ENCODE measurements at regions not wholly inside any gene's neighbourhood (a gene's known extent, or its start where the extent isn't known, plus 50 kb on each side); places are given as distances from the start of the nearest gene placed in this dataset.
"Not testable (repeated sequence)": the region's sequence is repeated elsewhere in the genome, so short reads cannot be mapped to it uniquely, and the experiment has no call there.

DNA sequence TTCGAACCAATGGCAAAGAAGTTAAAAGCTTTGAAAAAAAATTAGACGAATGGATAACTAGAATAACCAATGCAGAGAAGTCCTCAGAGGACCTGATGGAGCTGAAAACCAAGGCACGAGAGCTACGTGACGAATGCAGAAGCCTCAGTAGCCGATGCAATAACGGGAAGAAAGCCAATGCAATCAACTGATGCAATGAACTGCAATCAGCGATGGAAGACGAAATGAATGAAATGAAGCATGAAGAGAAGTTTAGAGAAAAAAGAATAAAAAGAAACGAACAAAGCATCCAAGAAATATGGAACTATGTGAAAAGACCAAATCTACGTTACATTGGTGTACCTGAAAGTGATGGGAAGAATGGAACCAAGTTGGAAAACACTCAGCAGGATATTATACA, 52.6 kb upstream of the MRPS30 start:
- not testable (repeated sequence) for H3K36me3 ChIP-seq (ENCODE audit: insufficient read depth, low read length); H3K27ac ChIP-seq (ENCODE audit: low read depth, low read length); H3K4me1 ChIP-seq (ENCODE audit: control insufficient read depth, insufficient read depth, low read length, unreplicated experiment); H3K4me3 ChIP-seq (ENCODE audit: low read depth, low read length); H3K79me2 ChIP-seq (ENCODE audit: control insufficient read depth, insufficient read depth, low read length, unreplicated experiment); H3K27me3 ChIP-seq (ENCODE audit: insufficient read depth, low read length); H2AFZ ChIP-seq (ENCODE audit: low read length, unreplicated experiment)

DNA sequence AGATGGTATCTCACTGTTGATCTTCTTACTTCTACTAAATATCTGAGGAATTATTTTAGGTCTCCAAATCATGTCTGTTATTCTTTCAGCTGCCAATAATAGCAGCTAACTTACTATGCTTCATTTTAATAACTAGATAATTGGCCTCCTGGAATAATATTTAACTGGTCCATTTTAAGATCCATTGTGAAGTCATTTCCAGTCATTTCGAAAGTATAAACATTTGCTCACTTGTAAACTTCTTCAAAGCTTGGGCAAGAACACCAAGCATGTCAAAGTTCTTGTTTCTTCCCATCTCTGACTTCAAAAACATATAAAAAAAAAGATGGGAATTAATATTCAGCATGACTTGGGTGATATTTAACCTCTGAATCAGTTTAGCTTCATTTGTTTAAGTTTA, 61.4 kb upstream of the MRPS30 start:
- Histone ChIP-seq H3K79me2 (ENCODE audit: control insufficient read depth, insufficient read depth, low read length, unreplicated experiment) (no peaks in the 10 kb centered on the region), H3K27ac (ENCODE audit: low read depth, low read length) (no peak overlapping the region), H3K36me3 (ENCODE audit: insufficient read depth, low read length) (no peaks in the 10 kb centered on the region), H2AFZ (ENCODE audit: low read length, unreplicated experiment) (no peak overlapping the region), H3K4me3 (ENCODE audit: low read depth, low read length) (no peak overlapping the region), H3K4me1 (ENCODE audit: control insufficient read depth, insufficient read depth, low read length, unreplicated experiment) (no peaks in the 10 kb centered on the region), H3K27me3 (ENCODE audit: insufficient read depth, low read length) (no peaks in the 10 kb centered on the region)

- H3K36me3 ChIP-seq (ENCODE audit: insufficient read depth, low read length), result no peaks in the 10 kb centered on the region
- H3K4me3 ChIP-seq (ENCODE audit: low read depth, low read length), result no peak overlapping the region
- no peak overlapping the region for H2AFZ ChIP-seq (ENCODE audit: low read length, unreplicated experiment)
- no peaks in the 10 kb centered on the region for H3K4me1 ChIP-seq (ENCODE audit: control insufficient read depth, insufficient read depth, low read length, unreplicated experiment)
- H3K27me3 ChIP-seq (ENCODE audit: insufficient read depth, low read length), result no peaks in the 10 kb centered on the region
- no peak overlapping the region for H3K27ac ChIP-seq (ENCODE audit: low read depth, low read length)
- no peaks in the 10 kb centered on the region for H3K79me2 ChIP-seq (ENCODE audit: control insufficient read depth, insufficient read depth, low read length, unreplicated experiment)
These were observed 68.1 kb upstream of the MRPS30 start for GRCh38 chr5:44740660-44741059.

DNA sequence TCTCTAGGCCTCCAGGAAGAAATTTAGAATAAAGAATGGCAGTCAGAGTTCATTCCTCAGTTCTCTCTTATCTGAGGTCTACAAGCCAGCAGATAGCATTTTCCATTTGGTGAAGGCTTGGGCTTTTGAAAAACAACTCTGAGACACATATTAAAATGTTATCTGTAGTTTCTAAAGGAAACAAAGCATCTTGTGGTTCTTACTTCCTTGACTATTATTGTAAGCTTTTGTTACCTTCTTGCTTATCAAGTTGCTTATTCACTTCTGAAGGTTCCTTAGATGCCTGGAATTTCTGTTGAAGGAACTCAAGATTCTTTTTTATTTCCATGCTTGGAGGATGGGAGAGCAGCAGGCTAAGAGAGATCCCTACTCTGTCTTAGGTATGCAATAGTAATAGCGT, 79.2 kb upstream of the MRPS30 start:
- no peaks in the 10 kb centered on the region for H3K79me2 ChIP-seq (ENCODE audit: control insufficient read depth, insufficient read depth, low read length, unreplicated experiment)
- no peak overlapping the region for H3K4me3 ChIP-seq (ENCODE audit: low read depth, low read length)
- H3K4me1 ChIP-seq (ENCODE audit: control insufficient read depth, insufficient read depth, low read length, unreplicated experiment), result no peaks in the 10 kb centered on the region
- no peaks in the 10 kb centered on the region for H3K36me3 ChIP-seq (ENCODE audit: insufficient read depth, low read length)
- no peak overlapping the region for H3K27ac ChIP-seq (ENCODE audit: low read depth, low read length)
- H3K27me3 ChIP-seq (ENCODE audit: insufficient read depth, low read length), result no peaks in the 10 kb centered on the region
- no peak overlapping the region for H2AFZ ChIP-seq (ENCODE audit: low read length, unreplicated experiment)

DNA sequence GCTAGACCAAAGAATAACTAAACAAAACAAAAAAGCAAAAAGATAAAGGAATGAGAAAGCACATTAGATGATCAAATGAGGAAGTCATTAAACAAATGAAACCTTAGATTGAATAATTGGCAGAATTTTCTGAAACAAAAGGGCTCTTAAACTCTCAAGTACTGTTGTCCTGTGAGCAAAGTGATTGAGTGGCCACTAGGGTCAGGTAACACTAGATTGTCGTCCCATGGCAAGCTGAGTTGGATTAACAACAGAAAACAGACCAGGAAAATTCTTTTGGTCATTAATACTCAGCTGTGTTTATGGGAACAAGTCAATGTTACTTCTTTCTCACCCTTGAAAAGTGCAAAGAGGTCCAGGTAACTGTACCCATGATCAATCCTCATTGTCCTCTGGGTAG, 81.6 kb upstream of the MRPS30 start:
- no peaks in the 10 kb centered on the region for H3K4me1 ChIP-seq (ENCODE audit: control insufficient read depth, insufficient read depth, low read length, unreplicated experiment)
- no peaks in the 10 kb centered on the region for H3K79me2 ChIP-seq (ENCODE audit: control insufficient read depth, insufficient read depth, low read length, unreplicated experiment)
- H3K36me3 ChIP-seq (ENCODE audit: insufficient read depth, low read length), result no peaks in the 10 kb centered on the region
- no peak overlapping the region for H3K4me3 ChIP-seq (ENCODE audit: low read depth, low read length)
- no peaks in the 10 kb centered on the region for H3K27me3 ChIP-seq (ENCODE audit: insufficient read depth, low read length)
- no peak overlapping the region for H2AFZ ChIP-seq (ENCODE audit: low read length, unreplicated experiment)
- H3K27ac ChIP-seq (ENCODE audit: low read depth, low read length), result no peak overlapping the region

- Histone ChIP-seq H3K4me1 (ENCODE audit: control insufficient read depth, insufficient read depth, low read length, unreplicated experiment) (no peaks in the 10 kb centered on the region), H3K27me3 (ENCODE audit: insufficient read depth, low read length) (no peaks in the 10 kb centered on the region), H3K36me3 (ENCODE audit: insufficient read depth, low read length) (no peaks in the 10 kb centered on the region), H3K4me3 (ENCODE audit: low read depth, low read length) (no peak overlapping the region), H2AFZ (ENCODE audit: low read length, unreplicated experiment) (no peak overlapping the region), H3K79me2 (ENCODE audit: control insufficient read depth, insufficient read depth, low read length, unreplicated experiment) (no peaks in the 10 kb centered on the region), H3K27ac (ENCODE audit: low read depth, low read length) (no peak overlapping the region)
These were observed 88.9 kb upstream of the MRPS30 start for GRCh38 chr5:44719856-44720255.

- no peaks in the 10 kb centered on the region for H3K79me2 ChIP-seq (ENCODE audit: control insufficient read depth, insufficient read depth, low read length, unreplicated experiment)
These were observed 93.7 kb upstream of the MRPS30 start for GRCh38 chr5:44714871-44715561.

DNA sequence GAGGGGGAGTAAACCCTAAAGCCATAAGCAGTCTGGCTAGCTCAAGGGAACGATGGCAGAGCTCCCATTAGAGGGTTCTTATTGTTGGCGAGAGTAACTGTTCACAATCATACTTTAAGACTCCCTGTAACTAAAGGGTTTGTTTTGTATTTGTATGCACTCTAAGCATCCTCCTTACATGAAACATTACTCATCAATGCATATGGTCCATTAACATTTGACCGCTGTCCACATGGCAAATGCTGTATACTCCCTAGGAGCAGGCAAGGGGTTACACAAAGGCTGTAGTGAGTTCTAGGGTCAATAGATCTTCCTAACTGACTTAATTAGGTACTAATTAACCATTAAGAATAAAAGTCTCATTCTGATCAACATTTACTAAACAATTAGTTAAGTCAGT, 95.3 kb upstream of the MRPS30 start:
- H3K4me3 ChIP-seq (ENCODE audit: low read depth, low read length), result no peak overlapping the region
- no peaks in the 10 kb centered on the region for H3K79me2 ChIP-seq (ENCODE audit: control insufficient read depth, insufficient read depth, low read length, unreplicated experiment)
- no peak overlapping the region for H2AFZ ChIP-seq (ENCODE audit: low read length, unreplicated experiment)
- H3K27me3 ChIP-seq (ENCODE audit: insufficient read depth, low read length), result no peaks in the 10 kb centered on the region
- H3K36me3 ChIP-seq (ENCODE audit: insufficient read depth, low read length), result no peaks in the 10 kb centered on the region
- no peaks in the 10 kb centered on the region for H3K4me1 ChIP-seq (ENCODE audit: control insufficient read depth, insufficient read depth, low read length, unreplicated experiment)
- no peak overlapping the region for H3K27ac ChIP-seq (ENCODE audit: low read depth, low read length)

More at GRCh38 chr5:44714871-44715561, 93.7 kb upstream of the MRPS30 start:
- H3K4me3 ChIP-seq (ENCODE audit: low read depth, low read length), result no peak overlapping the region
- no peak overlapping the region for H3K27ac ChIP-seq (ENCODE audit: low read depth, low read length)
- no peaks in the 10 kb centered on the region for H3K27me3 ChIP-seq (ENCODE audit: insufficient read depth, low read length)
- H2AFZ ChIP-seq (ENCODE audit: low read length, unreplicated experiment), result no peak overlapping the region
- no peaks in the 10 kb centered on the region for H3K4me1 ChIP-seq (ENCODE audit: control insufficient read depth, insufficient read depth, low read length, unreplicated experiment)
- H3K36me3 ChIP-seq (ENCODE audit: insufficient read depth, low read length), result no peaks in the 10 kb centered on the region

- no peaks in the 10 kb centered on the region for H3K36me3 ChIP-seq (ENCODE audit: insufficient read depth, low read length)
These were observed 96.8 kb upstream of the MRPS30 start for GRCh38 chr5:44711901-44712300.

GRCh38 chr5:44708602-44709001, 100.1 kb upstream of the MRPS30 start:
- Histone ChIP-seq H3K36me3 (ENCODE audit: insufficient read depth, low read length) (no peaks in the 10 kb centered on the region), H3K27me3 (ENCODE audit: insufficient read depth, low read length) (no peaks in the 10 kb centered on the region), H3K4me3 (ENCODE audit: low read depth, low read length) (no peak overlapping the region), H3K27ac (ENCODE audit: low read depth, low read length) (no peak overlapping the region), H3K4me1 (ENCODE audit: control insufficient read depth, insufficient read depth, low read length, unreplicated experiment) (no peaks in the 10 kb centered on the region), H3K79me2 (ENCODE audit: control insufficient read depth, insufficient read depth, low read length, unreplicated experiment) (no peaks in the 10 kb centered on the region), H2AFZ (ENCODE audit: low read length, unreplicated experiment) (no peak overlapping the region)

More at GRCh38 chr5:44711901-44712300, 96.8 kb upstream of the MRPS30 start:
- H3K27me3 ChIP-seq (ENCODE audit: insufficient read depth, low read length), result no peaks in the 10 kb centered on the region
- H2AFZ ChIP-seq (ENCODE audit: low read length, unreplicated experiment), result no peak overlapping the region
- H3K4me3 ChIP-seq (ENCODE audit: low read depth, low read length), result no peak overlapping the region
- H3K4me1 ChIP-seq (ENCODE audit: control insufficient read depth, insufficient read depth, low read length, unreplicated experiment), result no peaks in the 10 kb centered on the region
- no peak overlapping the region for H3K27ac ChIP-seq (ENCODE audit: low read depth, low read length)
- H3K79me2 ChIP-seq (ENCODE audit: control insufficient read depth, insufficient read depth, low read length, unreplicated experiment), result no peaks in the 10 kb centered on the region

- H3K4me1 ChIP-seq (ENCODE audit: control insufficient read depth, insufficient read depth, low read length, unreplicated experiment), result no peaks in the 10 kb centered on the region
- H3K36me3 ChIP-seq (ENCODE audit: insufficient read depth, low read length), result no peaks in the 10 kb centered on the region
- H3K4me3 ChIP-seq (ENCODE audit: low read depth, low read length), result no peak overlapping the region
- no peak overlapping the region for H2AFZ ChIP-seq (ENCODE audit: low read length, unreplicated experiment)
- H3K27me3 ChIP-seq (ENCODE audit: insufficient read depth, low read length), result no peaks in the 10 kb centered on the region
- no peaks in the 10 kb centered on the region for H3K79me2 ChIP-seq (ENCODE audit: control insufficient read depth, insufficient read depth, low read length, unreplicated experiment)
- no peak overlapping the region for H3K27ac ChIP-seq (ENCODE audit: low read depth, low read length)
These were observed 101.0 kb upstream of the MRPS30 start for GRCh38 chr5:44707721-44708120.

Measured in ACC112 (cell line).